ENCODE measurements at regions not wholly inside any gene's neighbourhood (a gene's known extent, or its start where the extent isn't known, plus 50 kb on each side); places are given as distances from the start of the nearest gene placed in this dataset.
"Not testable (repeated sequence)": the region's sequence is repeated elsewhere in the genome, so short reads cannot be mapped to it uniquely, and the experiment has no call there.

GRCh38 chrX:128619490-128619889 lies 567.3 kb upstream of the ACTRT1 start:
- Histone ChIP-seq H3K27me3 (replicated peaks in 1 of 4; ENCODE audit: control extremely low read depth in 1 of 4, control insufficient read depth in 3 of 4, insufficient read depth in 4 of 4, low read length in 3 of 4) (no peaks in the 10 kb centered on the region), H3K4me1 (ENCODE audit: control insufficient read depth in 2 of 2, insufficient read depth in 2 of 2, low read length in 2 of 2) (no peaks in the 10 kb centered on the region), H3K4me3 (ENCODE audit: control extremely low read depth in 1 of 5, extremely low read depth in 1 of 5, insufficient read depth in 1 of 5, low read depth in 2 of 5, low read length in 4 of 5) (no peak overlapping the region), H3K36me3 (replicated peaks in 1 of 2; ENCODE audit: control extremely low read depth in 1 of 2, control insufficient read depth in 1 of 2, extremely low read depth in 1 of 2, insufficient read depth in 2 of 2, low read length in 1 of 2) (no peaks in the 10 kb centered on the region), H3K79me2 (ENCODE audit: control insufficient read depth, insufficient read depth, low read length) (no peaks in the 10 kb centered on the region), H3K9me3 (ENCODE audit: control extremely low read depth in 1 of 3, control insufficient read depth in 2 of 3, insufficient read depth in 1 of 3, low read length in 2 of 3) (no peaks in the 10 kb centered on the region), H3K9ac (ENCODE audit: low read length) (no peak overlapping the region), H3K4me2 (replicated peaks; ENCODE audit: low read depth, low read length, poor library complexity, severe bottlenecking) (no peak overlapping the region), H3K27ac (ENCODE audit: low read length in 2 of 2) (no peak overlapping the region), H2AFZ (ENCODE audit: insufficient read depth, low read depth, low read length, poor library complexity, severe bottlenecking) (no peak overlapping the region), H4K20me1 (ENCODE audit: control insufficient read depth, insufficient read depth, low read length, poor library complexity, severe bottlenecking) (no peaks in the 10 kb centered on the region)
- Mint-ChIP-seq H3K9me3 (ENCODE audit: insufficient read depth) (no peaks in the 10 kb centered on the region), H3K4me1 (no peaks in the 10 kb centered on the region), H3K27ac (no peak overlapping the region), H3K27me3 (no peaks in the 10 kb centered on the region), H3K4me3 (no peak overlapping the region)
- no CpG with 5 or more reads among the region's 3 CpGs for WGBS (ENCODE audit: insufficient coverage)
- TF ChIP-seq EZH2 (IDR thresholded peaks at IDR 0.05; ENCODE audit: borderline replicate concordance, insufficient read depth, low read depth, low read length, poor library complexity, severe bottlenecking) (no peak), CTCF (IDR thresholded peaks at IDR 0.05) (no peak)
- ChIA-PET CTCF (no interaction called here), POLR2A (no interaction called here)
- intact Hi-C loops (cut with micrococcal nuclease): no loop called here
- ATAC-seq (ENCODE audit: low read depth) (no peak), DNase-seq (no peak)

- no peak overlapping the region for H3K27ac ChIP-seq (ENCODE audit: low read length in 2 of 2)
- ChIA-PET CTCF (no interaction called here), POLR2A (no interaction called here)
- H3K9ac ChIP-seq (ENCODE audit: low read length): no peak overlapping the region
- Mint-ChIP-seq H3K27me3 (no peaks in the 10 kb centered on the region), H3K4me1 (no peaks in the 10 kb centered on the region), H3K27ac (no peak overlapping the region), H3K4me3 (no peak overlapping the region), H3K9me3 (ENCODE audit: insufficient read depth) (no peaks in the 10 kb centered on the region)
- TF ChIP-seq EZH2 (IDR thresholded peaks at IDR 0.05; ENCODE audit: borderline replicate concordance, insufficient read depth, low read depth, low read length, poor library complexity, severe bottlenecking) (no peak), CTCF (IDR thresholded peaks at IDR 0.05) (no peak)
- no peaks in the 10 kb centered on the region for H3K79me2 ChIP-seq (ENCODE audit: control insufficient read depth, insufficient read depth, low read length)
- no peaks in the 10 kb centered on the region for H4K20me1 ChIP-seq (ENCODE audit: control insufficient read depth, insufficient read depth, low read length, poor library complexity, severe bottlenecking)
- intact Hi-C loops (cut with micrococcal nuclease): no loop called here
- no peaks in the 10 kb centered on the region for H3K27me3 ChIP-seq (replicated peaks in 1 of 4; ENCODE audit: control extremely low read depth in 1 of 4, control insufficient read depth in 3 of 4, insufficient read depth in 4 of 4, low read length in 3 of 4)
- no peak overlapping the region for H2AFZ ChIP-seq (ENCODE audit: insufficient read depth, low read depth, low read length, poor library complexity, severe bottlenecking)
- H3K36me3 ChIP-seq (replicated peaks in 1 of 2; ENCODE audit: control extremely low read depth in 1 of 2, control insufficient read depth in 1 of 2, extremely low read depth in 1 of 2, insufficient read depth in 2 of 2, low read length in 1 of 2): no peaks in the 10 kb centered on the region
- ATAC-seq (ENCODE audit: low read depth) (no peak), DNase-seq (no peak)
- WGBS (ENCODE audit: insufficient coverage): no CpG with 5 or more reads among the region's 1 CpG
- H3K4me2 ChIP-seq (replicated peaks; ENCODE audit: low read depth, low read length, poor library complexity, severe bottlenecking): no peak overlapping the region
- H3K4me1 ChIP-seq (ENCODE audit: control insufficient read depth in 2 of 2, insufficient read depth in 2 of 2, low read length in 2 of 2): no peaks in the 10 kb centered on the region
- H3K4me3 ChIP-seq (ENCODE audit: control extremely low read depth in 1 of 5, extremely low read depth in 1 of 5, insufficient read depth in 1 of 5, low read depth in 2 of 5, low read length in 4 of 5): no peak overlapping the region
- no peaks in the 10 kb centered on the region for H3K9me3 ChIP-seq (ENCODE audit: control extremely low read depth in 1 of 3, control insufficient read depth in 2 of 3, insufficient read depth in 1 of 3, low read length in 2 of 3)
These were observed 564.7 kb upstream of the ACTRT1 start for GRCh38 chrX:128616933-128617332.

GRCh38 chrX:128606817-128607216 lies 554.6 kb upstream of the ACTRT1 start:
- intact Hi-C loops (cut with micrococcal nuclease); H3K27me3 Mint-ChIP-seq; H4K20me1 ChIP-seq (ENCODE audit: control insufficient read depth, insufficient read depth, low read length, poor library complexity, severe bottlenecking); H3K4me3 Mint-ChIP-seq; H3K79me2 ChIP-seq (ENCODE audit: control insufficient read depth, insufficient read depth, low read length); POLR2A ChIA-PET; H3K4me3 ChIP-seq (ENCODE audit: control extremely low read depth in 1 of 5, extremely low read depth in 1 of 5, insufficient read depth in 1 of 5, low read depth in 2 of 5, low read length in 4 of 5); H2AFZ ChIP-seq (ENCODE audit: insufficient read depth, low read depth, low read length, poor library complexity, severe bottlenecking); H3K36me3 ChIP-seq (replicated peaks in 1 of 2; ENCODE audit: control extremely low read depth in 1 of 2, control insufficient read depth in 1 of 2, extremely low read depth in 1 of 2, insufficient read depth in 2 of 2, low read length in 1 of 2); H3K4me1 Mint-ChIP-seq; H3K4me1 ChIP-seq (ENCODE audit: control insufficient read depth in 2 of 2, insufficient read depth in 2 of 2, low read length in 2 of 2); CTCF ChIA-PET; H3K9ac ChIP-seq (ENCODE audit: low read length); H3K27ac ChIP-seq (ENCODE audit: low read length in 2 of 2); H3K27me3 ChIP-seq (replicated peaks in 1 of 4; ENCODE audit: control extremely low read depth in 1 of 4, control insufficient read depth in 3 of 4, insufficient read depth in 4 of 4, low read length in 3 of 4); H3K4me2 ChIP-seq (replicated peaks; ENCODE audit: low read depth, low read length, poor library complexity, severe bottlenecking); DNase-seq; ATAC-seq (ENCODE audit: low read depth); H3K27ac Mint-ChIP-seq; H3K9me3 ChIP-seq (ENCODE audit: control extremely low read depth in 1 of 3, control insufficient read depth in 2 of 3, insufficient read depth in 1 of 3, low read length in 2 of 3); H3K9me3 Mint-ChIP-seq (ENCODE audit: insufficient read depth): not testable (repeated sequence)
- WGBS (ENCODE audit: insufficient coverage): no CpG with 5 or more reads among the region's 16 CpGs
